Loucy (cell line): ENCODE measurements at regions not wholly inside any gene's neighbourhood (a gene's known extent, or its start where the extent isn't known, plus 50 kb on each side); places are given as distances from the start of the nearest gene placed in this dataset.

ENCODE experiments used
- H2AFZ ChIP-seq: fragments of 200-600 bp; sonication (generic); 2 replicates; pipeline ENCODE4 v1.6.0; 2016; ENCODE audit warnings: antibody characterized with exemption, mild to moderate bottlenecking, low read length, moderate library complexity
- H3F3A ChIP-seq: fragments of 200-600 bp; 2 replicates; pipeline ENCODE4 v1.6.0; 2016; ENCODE audit warnings: antibody characterized with exemption, low read depth, mild to moderate bottlenecking
- H3K27me3 ChIP-seq: fragments of 200-600 bp; sonication (generic); 2 replicates; pipeline ENCODE4 v1.6.1; 2014; ENCODE audit warnings: low read length, mild to moderate bottlenecking; ENCODE audit not compliant: insufficient read depth, poor library complexity, severe bottlenecking
- H3K36me3 ChIP-seq: fragments of 200-600 bp; sonication (generic); 2 replicates; pipeline ENCODE4 v1.6.1; 2016; ENCODE audit warnings: low read length; ENCODE audit not compliant: insufficient read depth
- H3K4me1 ChIP-seq: fragments of 200-600 bp; sonication (generic); 2 replicates; pipeline ENCODE4 v1.5.1; 2014; ENCODE audit warnings: low read length, mild to moderate bottlenecking; ENCODE audit not compliant: insufficient read depth, poor library complexity, severe bottlenecking
- H3K4me2 ChIP-seq: fragments of 200-600 bp; sonication (generic); 2 replicates; pipeline ENCODE4 v1.6.0; 2014; ENCODE audit warnings: antibody characterized with exemption, low read length, low read depth, mild to moderate bottlenecking; ENCODE audit not compliant: poor library complexity, severe bottlenecking
- H3K4me3 ChIP-seq: fragments of 200-600 bp; sonication (generic); 2 replicates; pipeline ENCODE4 v1.5.1; 2014; ENCODE audit warnings: low read length, mild to moderate bottlenecking, mixed read lengths; ENCODE audit not compliant: poor library complexity, severe bottlenecking
- H3K79me2 ChIP-seq: fragments of 200-600 bp; sonication (generic); 2 replicates; pipeline ENCODE4 v1.6.1; 2014; ENCODE audit warnings: low read length; ENCODE audit not compliant: insufficient read depth
- H3K9ac ChIP-seq: fragments of 200-600 bp; sonication (generic); 2 replicates; pipeline ENCODE4 v1.6.0; 2014; ENCODE audit warnings: mild to moderate bottlenecking, low read depth, low read length, moderate library complexity; ENCODE audit not compliant: poor library complexity, severe bottlenecking
- H3K9me2 ChIP-seq: fragments of 200-600 bp; sonication (generic); replicated peaks from 2 replicates; pipeline ENCODE4 v1.6.1; 2016; ENCODE audit warnings: low read depth, low read length, mixed read lengths
- H3K9me3 ChIP-seq: fragments of 200-600 bp; sonication (generic); 2 replicates; pipeline ENCODE4 v1.6.1; 2014; ENCODE audit warnings: mild to moderate bottlenecking, antibody characterized with exemption, low read length, low read depth; ENCODE audit not compliant: insufficient read depth
- H4K20me1 ChIP-seq: fragments of 200-600 bp; sonication (generic); 2 replicates; pipeline ENCODE4 v1.6.0; 2014; ENCODE audit warnings: antibody characterized with exemption, low read length, mild to moderate bottlenecking; ENCODE audit not compliant: insufficient read depth, poor library complexity, severe bottlenecking
- CTCF ChIP-seq: fragments of 200-600 bp; sonication (generic); conservative IDR thresholded peaks from 2 replicates; pipeline ENCODE4 v1.5.1; 2014; ENCODE audit warnings: mild to moderate bottlenecking, antibody characterized with exemption, low read length
- EZH2phosphoT487 ChIP-seq: fragments of 200-600 bp; IDR thresholded peaks from 2 replicates; pipeline ENCODE4 v1.6.1; 2018; ENCODE audit warnings: antibody characterized with exemption, mild to moderate bottlenecking, moderate library complexity, borderline replicate concordance

GRCh38 chr6:4651831-4652467 lies 124.3 kb upstream of the CDYL start:
- no peak overlapping the region for H3K4me3 ChIP-seq
- no peaks in the 10 kb centered on the region for H3F3A ChIP-seq
- H3K27me3 ChIP-seq: no peaks in the 10 kb centered on the region
- no peak overlapping the region for H3K9ac ChIP-seq
- H2AFZ ChIP-seq: no peak overlapping the region
- 0 out of 2 replicates have a peak, but pooled peaks cover 2% of the 10 kb centered on the region for H3K9me3 ChIP-seq
- H4K20me1 ChIP-seq: no peaks in the 10 kb centered on the region
- H3K79me2 ChIP-seq: no peaks in the 10 kb centered on the region
- no peaks in the 10 kb centered on the region for H3K36me3 ChIP-seq
- no peak overlapping the region for H3K4me2 ChIP-seq
- no peaks in the 10 kb centered on the region for H3K9me2 ChIP-seq
- H3K4me1 ChIP-seq: peaks cover 4% of the 10 kb centered on the region
- TF ChIP-seq CTCF: no peak

- TF ChIP-seq EZH2phosphoT487: no peak
- H2AFZ ChIP-seq: no peak overlapping the region
- peaks cover 4% of the 10 kb centered on the region for H3K4me1 ChIP-seq
- no peaks in the 10 kb centered on the region for H3K79me2 ChIP-seq
- H3K27me3 ChIP-seq: no peaks in the 10 kb centered on the region
- H3K9ac ChIP-seq: no peak overlapping the region
- H3F3A ChIP-seq: no peaks in the 10 kb centered on the region
- H3K9me2 ChIP-seq: no peaks in the 10 kb centered on the region
- 0 out of 2 replicates have a peak, but pooled peaks cover 2% of the 10 kb centered on the region for H3K9me3 ChIP-seq
- H4K20me1 ChIP-seq: no peaks in the 10 kb centered on the region
- H3K36me3 ChIP-seq: no peaks in the 10 kb centered on the region
- H3K4me2 ChIP-seq: no peak overlapping the region
- H3K4me3 ChIP-seq: no peak overlapping the region
These were observed 126.5 kb upstream of the CDYL start for GRCh38 chr6:4649728-4650127.

GRCh38 chr6:4647414-4648365 lies 128.5 kb upstream of the CDYL start:
- no peak overlapping the region for H3K9ac ChIP-seq
- H3K9me2 ChIP-seq: no peaks in the 10 kb centered on the region
- H3K79me2 ChIP-seq: no peaks in the 10 kb centered on the region
- no peaks in the 10 kb centered on the region for H3F3A ChIP-seq
- H4K20me1 ChIP-seq: no peaks in the 10 kb centered on the region
- TF ChIP-seq CTCF: no peak
- TF ChIP-seq EZH2phosphoT487: no peak
- H3K4me2 ChIP-seq: peak overlapping the region; percentile 88
- peak overlapping the region; percentile 64 for H3K4me3 ChIP-seq
- 0 out of 2 replicates have a peak, but pooled peaks cover 2% of the 10 kb centered on the region for H3K9me3 ChIP-seq
- no peaks in the 10 kb centered on the region for H3K36me3 ChIP-seq
- H3K27me3 ChIP-seq: no peaks in the 10 kb centered on the region
- H2AFZ ChIP-seq: peak overlapping the region; percentile 98
- H3K4me1 ChIP-seq: peaks cover 4% of the 10 kb centered on the region
